ENCODE measurements at regions not wholly inside any gene's neighbourhood (a gene's known extent, or its start where the extent isn't known, plus 50 kb on each side); places are given as distances from the start of the nearest gene placed in this dataset.

- no peak for TF ChIP-seq GATA2 (IDR thresholded peaks at IDR 0.05; ENCODE audit: low read depth, low read length)
- no peak for TF ChIP-seq GATA3 (IDR thresholded peaks at IDR 0.05; ENCODE audit: low read depth, low read length)
Measured at GRCh38 chr3:18806633-18807032, 341.7 kb upstream of the KCNH8 start.

Measured in SH-SY5Y (cell line).